GM18858 (cell line): ENCODE measurements at regions not wholly inside any gene's neighbourhood (a gene's known extent, or its start where the extent isn't known, plus 50 kb on each side); places are given as distances from the start of the nearest gene placed in this dataset.
"Not testable (repeated sequence)": the region's sequence is repeated elsewhere in the genome, so short reads cannot be mapped to it uniquely, and the experiment has no call there.

Source experiments
- ATAC-seq: cut with Tn5 transposase; IDR thresholded peaks from one replicate; pipeline ENCODE4 v1.9.1; 2021; ENCODE audit not compliant: unreplicated experiment

- ATAC-seq = no peak
Observed at GRCh38 chr15:47885920-47886319, 168.6 kb downstream of the SEMA6D start.

DNA sequence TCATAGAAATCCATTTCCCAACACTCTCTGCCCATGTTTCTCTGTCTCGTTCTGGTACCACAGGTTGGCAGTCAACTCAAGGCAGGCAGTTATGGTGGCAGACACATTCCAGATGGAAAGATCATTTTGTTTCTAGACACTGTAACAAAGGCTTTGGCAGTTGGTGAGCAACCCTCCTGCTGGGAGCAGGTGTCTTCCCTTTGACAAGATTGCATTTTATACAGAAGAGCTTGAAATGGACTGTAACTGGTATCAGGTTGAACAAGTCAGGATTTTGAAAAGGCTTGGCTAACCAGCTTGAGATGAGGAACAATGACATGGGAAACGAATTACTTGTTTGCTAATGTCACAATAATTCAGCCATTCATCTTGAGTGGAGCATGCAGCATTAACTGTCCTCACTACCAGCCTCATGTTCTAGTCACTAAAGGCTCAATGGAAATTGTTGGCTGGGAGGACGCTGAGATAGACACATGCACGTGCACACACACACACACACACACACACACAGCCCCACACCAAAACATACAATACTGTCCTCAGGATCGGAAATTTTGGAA is 170.0 kb downstream of the SEMA6D start:
- ATAC-seq = no peak

DNA sequence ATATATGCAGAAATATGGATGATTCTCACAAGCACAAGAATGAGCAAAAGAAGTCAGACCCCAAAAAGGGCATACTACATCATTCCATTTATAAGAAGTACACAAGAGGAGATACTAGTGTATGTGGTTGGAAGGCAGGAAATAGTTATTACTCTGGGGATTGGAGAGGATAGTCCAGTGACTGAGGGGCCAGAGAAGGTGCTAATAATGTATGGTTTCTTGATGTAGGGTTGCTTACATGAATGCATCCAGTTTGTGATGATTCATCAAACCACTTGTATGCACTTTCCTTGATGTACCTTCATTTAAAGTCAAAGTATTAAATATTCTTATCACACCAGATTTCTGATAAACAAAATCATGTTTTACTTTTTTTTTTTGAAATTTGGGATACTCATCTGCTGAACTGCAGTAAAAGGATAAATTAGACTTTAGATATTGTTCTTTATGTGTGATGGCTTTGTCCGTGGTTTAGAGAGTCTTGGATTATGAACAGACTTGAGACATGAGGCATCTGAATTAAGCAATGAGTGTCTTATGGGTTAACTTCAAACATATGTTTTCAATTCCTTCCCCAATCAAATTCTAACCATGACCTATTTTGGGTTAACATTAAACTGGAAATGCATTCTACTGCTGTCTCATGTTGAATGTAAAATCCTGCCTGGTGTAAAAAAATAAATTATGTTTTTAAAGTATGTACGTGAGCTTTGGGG is 171.2 kb downstream of the SEMA6D start:
- ATAC-seq = no peak

GRCh38 chr15:47890397-47891150 is 173.3 kb downstream of the SEMA6D start:
- no peak for ATAC-seq

- ATAC-seq = no peak
Observed at GRCh38 chr15:47897525-47897924, 180.2 kb downstream of the SEMA6D start.

DNA sequence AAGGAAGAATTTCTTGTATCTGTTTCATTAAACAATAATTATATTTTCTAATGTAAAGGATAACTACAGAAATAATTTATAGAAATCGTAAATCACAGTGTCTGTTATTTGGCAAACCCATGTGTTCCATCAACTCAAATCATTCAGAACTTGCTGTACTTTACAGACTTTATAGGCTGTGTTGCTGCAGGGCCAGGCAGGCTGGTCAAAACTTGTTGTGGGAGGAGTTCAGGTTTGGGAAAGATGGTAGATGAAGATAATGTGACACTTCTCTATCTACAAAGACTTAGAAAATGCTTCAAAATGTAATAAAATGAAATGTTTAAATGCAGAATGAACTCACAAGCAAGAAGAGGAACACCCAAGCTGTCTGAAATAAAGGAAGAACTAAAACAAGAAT is 183.4 kb downstream of the SEMA6D start:
- no peak for ATAC-seq

- ATAC-seq = no peak
Observed at GRCh38 chr15:47903368-47903767, 186.1 kb downstream of the SEMA6D start.

- ATAC-seq = no peak
Observed at GRCh38 chr15:47908486-47908885, 191.2 kb downstream of the SEMA6D start.

- no peak for ATAC-seq
Observed at GRCh38 chr15:47908950-47909670, 191.8 kb downstream of the SEMA6D start.

GRCh38 chr15:47912910-47913309 is 195.6 kb downstream of the SEMA6D start:
- not testable (repeated sequence) for ATAC-seq

GRCh38 chr15:47917881-47918280 is 200.6 kb downstream of the SEMA6D start:
- ATAC-seq = no peak

DNA sequence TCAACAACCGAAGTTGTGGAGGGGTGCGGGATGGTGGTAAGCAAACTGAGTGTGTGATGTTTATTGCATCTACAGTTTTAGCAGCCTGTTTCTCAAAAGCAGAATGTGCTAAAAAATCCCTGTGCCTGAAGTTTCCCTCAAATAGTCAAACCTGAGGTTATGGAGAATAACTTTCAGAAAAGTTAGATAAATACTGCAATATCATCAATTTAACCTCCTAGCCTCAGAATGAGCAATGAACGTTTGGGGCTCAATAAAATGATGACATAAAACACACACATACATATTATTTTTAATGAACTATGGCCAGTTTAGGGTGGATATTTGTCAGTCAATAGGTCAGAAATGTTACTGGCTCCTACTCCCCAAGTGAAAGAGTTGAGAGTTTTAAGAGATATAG is 201.6 kb downstream of the SEMA6D start:
- no peak for ATAC-seq

GRCh38 chr15:47924381-47924780 is 196.4 kb upstream of the SLC24A5 start:
- ATAC-seq = no peak

- ATAC-seq = no peak
Observed at GRCh38 chr15:47929138-47929803, 191.5 kb upstream of the SLC24A5 start.

GRCh38 chr15:47932261-47932660 is 188.5 kb upstream of the SLC24A5 start:
- no peak for ATAC-seq

DNA sequence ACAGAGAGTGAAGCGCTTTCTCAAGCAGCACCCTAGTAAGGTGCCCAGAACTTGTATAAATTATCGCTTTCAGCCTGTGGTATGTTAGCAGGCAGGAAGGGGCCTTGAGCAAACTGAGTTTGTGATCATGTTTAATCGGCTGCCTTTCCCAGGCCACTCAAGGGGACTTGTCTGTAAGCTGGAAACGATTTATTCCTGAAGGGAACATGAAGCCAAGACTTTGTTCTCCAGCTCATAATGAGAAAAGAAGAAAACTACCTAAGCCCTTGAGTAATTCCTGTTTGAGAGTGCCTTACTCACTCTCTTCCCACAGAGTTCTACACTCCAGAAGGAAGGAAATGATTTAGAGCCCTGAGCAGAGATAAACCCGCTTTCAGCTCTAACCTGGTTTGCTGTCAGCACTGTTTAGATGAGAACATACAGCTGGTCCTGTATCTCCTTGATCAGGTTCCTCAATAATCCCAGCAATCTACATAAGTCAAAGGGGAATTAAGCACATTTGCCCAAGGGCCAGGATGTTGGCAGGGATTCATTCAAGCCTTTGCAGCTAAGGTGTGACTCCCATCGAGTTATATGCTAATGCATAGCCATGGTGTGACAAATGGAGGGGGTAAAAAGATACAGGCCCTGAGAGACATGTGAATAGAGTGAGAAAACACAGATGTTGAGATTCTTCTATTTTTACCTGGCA is 187.7 kb upstream of the SLC24A5 start:
- ATAC-seq = no peak

GRCh38 chr15:47933865-47934264 is 186.9 kb upstream of the SLC24A5 start:
- ATAC-seq = no peak

DNA sequence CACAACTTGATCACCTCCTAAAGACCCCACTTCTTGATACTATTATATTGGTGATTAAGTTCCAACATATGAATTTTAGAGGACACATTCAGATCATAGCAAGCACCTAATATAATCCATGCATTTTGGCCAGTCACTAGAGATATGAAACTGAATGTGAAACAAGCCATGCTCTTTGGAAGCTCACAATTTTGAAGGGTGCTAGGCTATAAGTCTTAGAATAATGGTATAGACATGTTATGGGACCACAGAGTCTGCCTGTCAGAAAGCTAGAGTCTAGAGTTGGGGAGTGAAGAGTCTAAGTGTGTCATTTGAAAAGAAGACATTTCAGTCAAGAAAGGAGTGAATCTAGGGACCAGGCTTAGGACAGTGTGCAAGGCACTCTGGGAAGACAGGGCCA is 186.4 kb upstream of the SLC24A5 start:
- ATAC-seq = no peak

DNA sequence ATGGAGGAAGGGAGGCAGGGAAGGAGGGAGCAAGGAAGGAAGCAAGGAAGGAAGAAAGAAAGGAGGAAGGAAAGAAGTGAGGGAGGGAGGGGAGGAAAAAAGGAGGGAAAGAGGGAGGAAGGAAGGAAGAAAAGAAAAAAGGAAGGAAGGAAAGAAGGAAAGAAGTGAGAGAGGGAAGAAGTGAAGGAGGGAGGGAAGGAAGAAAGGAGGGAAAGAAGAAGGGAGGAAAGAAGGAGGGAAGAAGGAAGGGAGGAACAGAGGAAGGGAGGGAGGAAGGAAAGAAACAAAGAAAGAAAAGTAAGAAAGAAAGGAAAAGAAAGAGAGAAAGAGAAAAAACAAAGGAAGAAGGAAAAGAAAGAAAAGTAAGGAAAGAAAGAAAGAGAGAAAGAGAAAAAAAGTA is 183.0 kb upstream of the SLC24A5 start:
- no peak for ATAC-seq

- ATAC-seq = no peak
Observed at GRCh38 chr15:47944637-47945288, 176.0 kb upstream of the SLC24A5 start.
